GM12878 (cell line): ENCODE measurements at regions not wholly inside any gene's neighbourhood (a gene's known extent, or its start where the extent isn't known, plus 50 kb on each side); places are given as distances from the start of the nearest gene placed in this dataset.

Experiments used
- ATAC-seq: fragments of 200-7000 bp; cut with Tn5 transposase; 3 replicates; pipeline ENCODE4 v1.9.1; 2020; ENCODE audit warnings: mild to moderate bottlenecking, moderate library complexity
- BruUV-seq: library from RNA; stranded (reverse); fragments of 400-500 nt; replicated peaks from 2 replicates; lab custom pipeline; 2021; lab: Mats Ljungman, UMichigan
- CTCF ChIA-PET: fragments of 300-600 bp; sonication (Branson Sonifier 250); formaldehyde crosslinking; extraction: SDS; loops from one replicate; lab custom pipeline; 2021; ENCODE audit warnings: inconsistent platforms; lab: Yijun Ruan, JAX
- POLR2A ChIA-PET: fragments of 350-600 bp; formaldehyde crosslinking; extraction: SDS; loops from one replicate; lab custom pipeline; 2021; ENCODE audit warnings: inconsistent platforms; lab: Charles Lee
- RAD21 ChIA-PET: fragments of 300-600 bp; sonication (Branson Sonifier 250); formaldehyde crosslinking; loops from one replicate; lab custom pipeline; 2023; ENCODE audit warnings: antibody characterized with exemption; ENCODE audit not compliant: unreplicated experiment; lab: Charles Lee
- SMC1A ChIA-PET: fragments of 300-600 bp; sonication (Branson Sonifier 250); formaldehyde crosslinking; loops from one replicate; lab custom pipeline; 2023; ENCODE audit not compliant: unreplicated experiment, uncharacterized antibody; lab: Charles Lee
- DNase-seq: peaks from one replicate; pipeline ENCODE4 v3.0.0-alpha.2; 2011; ENCODE audit warnings: low read depth, low spot score
- FAIRE-seq: peaks from 3 replicates; lab custom pipeline; 2011; peaks lifted over from hg19 to GRCh38; lab: Jason Lieb, UNC
- H2AFZ ChIP-seq: 2 replicates; pipeline ENCODE4 v1.6.0; 2011; ENCODE audit warnings: low read depth, low read length, control low read depth; ENCODE audit not compliant: control insufficient read depth
- H3K27ac ChIP-seq: 2 replicates; pipeline ENCODE4 v1.5.1; 2011; ENCODE audit warnings: control low read depth; ENCODE audit not compliant: control insufficient read depth, insufficient read depth
- H3K27me3 ChIP-seq, 2 experiments: replicated peaks in 1 of 2; 2 replicates each; pipeline versions ENCODE4 v1.6.0 to v1.6.1; 2011; ENCODE audit warnings: low read length in 1 of 2; ENCODE audit not compliant: control insufficient read depth in 2 of 2, insufficient read depth in 2 of 2
- H3K36me3 ChIP-seq, 2 experiments: 2 replicates each; pipeline ENCODE4 v1.5.1; 2011; ENCODE audit warnings: low read length in 1 of 2; ENCODE audit not compliant: control insufficient read depth in 2 of 2, insufficient read depth in 2 of 2
- H3K4me1 ChIP-seq: 2 replicates; pipeline ENCODE4 v1.6.1; 2011; ENCODE audit warnings: mild to moderate bottlenecking, low read length, moderate library complexity, mixed read lengths; ENCODE audit not compliant: control insufficient read depth, insufficient read depth
- H3K4me2 ChIP-seq: 2 replicates; pipeline ENCODE4 v1.6.0; 2011; ENCODE audit warnings: control low read depth; ENCODE audit not compliant: control insufficient read depth, insufficient read depth
- H3K4me3 ChIP-seq: fragments of 200-600 bp; sonication (generic); 2 replicates; pipeline ENCODE4 v1.5.1; 2016
- H3K79me2 ChIP-seq: 2 replicates; pipeline ENCODE4 v1.6.0; 2011; ENCODE audit warnings: low read length; ENCODE audit not compliant: control insufficient read depth, insufficient read depth
- H3K9ac ChIP-seq: 2 replicates; pipeline ENCODE4 v1.8.0; 2011; ENCODE audit warnings: low read length, control low read depth, mixed read lengths; ENCODE audit not compliant: control insufficient read depth, insufficient read depth
- H3K9me3 ChIP-seq: replicated peaks from 3 replicates; pipeline ENCODE4 v1.5.1; 2011; ENCODE audit warnings: mild to moderate bottlenecking, low read length; ENCODE audit not compliant: control insufficient read depth, insufficient read depth
- H4K20me1 ChIP-seq: 2 replicates; pipeline ENCODE4 v1.6.0; 2011; ENCODE audit not compliant: control insufficient read depth, insufficient read depth
- CREB1 ChIP-seq: IDR thresholded peaks from 2 replicates; pipeline ENCODE4 v1.6.1; 2012; ENCODE audit warnings: low read depth, mild to moderate bottlenecking, inconsistent platforms
- DPF2 ChIP-seq: fragments of 450-650 bp; IDR thresholded peaks from 2 replicates; pipeline ENCODE4 v1.6.1; 2017; ENCODE audit warnings: mild to moderate bottlenecking
- PAX5 ChIP-seq: IDR thresholded peaks from 2 replicates; pipeline ENCODE4 v1.6.1; 2011; ENCODE audit warnings: low read depth, low read length, borderline replicate concordance
- POLR2AphosphoS5 ChIP-seq: IDR thresholded peaks from 2 replicates; pipeline ENCODE4 v1.6.1; 2011; ENCODE audit warnings: mild to moderate bottlenecking, low read length, inconsistent platforms
- RUNX3 ChIP-seq: IDR thresholded peaks from 2 replicates; pipeline ENCODE4 v1.6.1; 2012; ENCODE audit warnings: low read length, inconsistent platforms
- SUPT20H ChIP-seq: IDR thresholded peaks from 2 replicates; pipeline ENCODE4 v1.6.1; 2011; ENCODE audit warnings: low read depth, mild to moderate bottlenecking, low read length, moderate library complexity, borderline replicate concordance; ENCODE audit not compliant: control insufficient read depth
- WGBS: methylation state at CpG from one replicate; pipeline ENCODE4 v1.1.6; 2016; ENCODE audit warnings: low lambda C conversion rate; ENCODE audit not compliant: insufficient replicate concordance, insufficient coverage; ENCODE audit errors: missing lambda C conversion rate; 5-methylcytosine and 5-hydroxymethylcytosine counted together
- in situ Hi-C: fragments of 300-500 bp; cut with MboI; formaldehyde crosslinking; loops from 9 replicates; pipeline ENCODE4 v1.14.3; 2018; ENCODE audit warnings: mixed read lengths
- intact Hi-C: fragments of 100-400 bp; cut with micrococcal nuclease; formaldehyde crosslinking; loops from one replicate; pipeline ENCODE4 v1.14.2; 2022; ENCODE audit not compliant: unreplicated experiment
- TF ChIP-seq, protein P1 (sequence below): fragments of 450-650 bp; IDR thresholded peaks from 2 replicates; pipeline ENCODE4 v1.6.1; 2016; ENCODE audit warnings: mild to moderate bottlenecking
- TF ChIP-seq, protein P2 (sequence below): fragments of 450-650 bp; formaldehyde crosslinking; IDR thresholded peaks from 2 replicates; pipeline ENCODE4 v1.4.0; 2020; ENCODE audit warnings: mild to moderate bottlenecking, moderate library complexity

DNA sequence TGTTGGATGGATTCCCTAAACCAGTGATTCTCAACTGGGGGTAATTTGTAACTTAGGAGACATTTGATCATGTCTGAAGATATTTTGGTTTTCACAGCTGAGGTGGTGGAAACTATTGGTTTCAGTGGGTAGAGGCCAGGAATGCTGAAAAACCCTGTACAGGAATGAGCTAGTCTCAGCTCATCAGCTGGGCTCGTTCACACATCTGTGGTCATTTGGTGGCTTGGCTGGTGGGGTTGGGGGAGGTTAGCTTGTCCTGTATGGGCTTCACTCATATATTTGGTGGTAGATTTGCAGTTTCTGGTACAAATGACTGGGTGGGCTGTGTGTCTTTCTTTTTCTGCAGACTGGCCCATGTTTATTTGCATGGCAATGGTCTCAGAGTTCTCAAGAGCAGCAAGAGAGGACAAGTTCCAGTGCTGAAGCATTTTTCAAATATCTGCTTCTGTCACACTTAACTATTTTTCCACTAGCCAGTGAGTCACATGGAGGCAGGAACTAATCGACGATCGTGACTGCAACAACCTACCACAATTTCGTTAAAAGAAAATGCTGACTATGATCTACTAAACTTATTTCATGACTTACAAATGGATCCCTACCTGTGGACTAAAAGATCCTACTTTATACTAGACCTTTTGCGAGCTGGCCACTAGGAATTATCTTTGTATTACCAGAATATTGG, 321.7 kb upstream of the PLXNA2 start:
- ChIA-PET RAD21 (no interaction called here), SMC1A (no interaction called here), CTCF (no interaction called here), POLR2A (no interaction called here)
- no TSS peak for BruUV-seq
- H3K4me3 ChIP-seq: no peak overlapping the region
- no peaks in the 10 kb centered on the region; the same call in 2 of the 3 replicates for H3K9me3 ChIP-seq
- WGBS: 52% methylated on average over 6 of the region's 6 CpGs
- no peak for DNase-seq
- H3K4me2 ChIP-seq: no peak overlapping the region
- no peak for FAIRE-seq
- peaks cover 0 to 6% of the 10 kb centered on the region in 2 experiments; a peak in 3 of 4 replicates for H3K27me3 ChIP-seq
- no peaks in the 10 kb centered on the region for H4K20me1 ChIP-seq
- H3K4me1 ChIP-seq: no peaks in the 10 kb centered on the region
- no peak overlapping the region for H3K9ac ChIP-seq
- no peaks in the 10 kb centered on the region for H3K36me3 ChIP-seq
- no peaks in the 10 kb centered on the region for H3K79me2 ChIP-seq
- no peak overlapping the region for H2AFZ ChIP-seq
- in situ Hi-C loops (no loop called here), intact Hi-C loops (no loop called here)
- TF ChIP-seq, protein P1, sequence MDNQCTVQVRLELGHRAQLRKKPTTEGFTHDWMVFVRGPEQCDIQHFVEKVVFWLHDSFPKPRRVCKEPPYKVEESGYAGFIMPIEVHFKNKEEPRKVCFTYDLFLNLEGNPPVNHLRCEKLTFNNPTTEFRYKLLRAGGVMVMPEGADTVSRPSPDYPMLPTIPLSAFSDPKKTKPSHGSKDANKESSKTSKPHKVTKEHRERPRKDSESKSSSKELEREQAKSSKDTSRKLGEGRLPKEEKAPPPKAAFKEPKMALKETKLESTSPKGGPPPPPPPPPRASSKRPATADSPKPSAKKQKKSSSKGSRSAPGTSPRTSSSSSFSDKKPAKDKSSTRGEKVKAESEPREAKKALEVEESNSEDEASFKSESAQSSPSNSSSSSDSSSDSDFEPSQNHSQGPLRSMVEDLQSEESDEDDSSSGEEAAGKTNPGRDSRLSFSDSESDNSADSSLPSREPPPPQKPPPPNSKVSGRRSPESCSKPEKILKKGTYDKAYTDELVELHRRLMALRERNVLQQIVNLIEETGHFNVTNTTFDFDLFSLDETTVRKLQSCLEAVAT: no peak
- peak; percentile 12; the same call in 1 of the 2 replicates for TF ChIP-seq RUNX3
- TF ChIP-seq PAX5: no peak
- no peak overlapping the region for H3K27ac ChIP-seq
- no peak for ATAC-seq

DNA sequence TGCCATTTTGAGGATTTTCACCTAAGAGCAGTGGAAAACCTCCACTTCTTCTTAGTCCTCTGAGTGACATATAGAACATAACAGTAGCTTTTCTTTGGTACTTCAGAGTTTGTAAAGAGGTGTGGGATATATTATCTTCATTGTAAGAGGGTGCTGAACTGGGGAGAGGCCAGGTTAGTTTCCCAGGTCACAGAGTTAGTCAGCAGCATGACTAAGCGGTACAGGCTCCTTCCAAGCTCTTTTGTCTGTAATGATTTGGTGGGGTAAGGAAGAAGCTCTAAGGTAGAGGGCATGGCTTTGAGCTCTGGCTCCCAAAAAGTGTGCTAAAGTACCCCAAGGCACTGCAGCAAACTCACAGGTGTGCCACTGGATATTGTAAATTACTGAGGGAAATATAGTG, 325.0 kb upstream of the PLXNA2 start:
- H4K20me1 ChIP-seq: no peaks in the 10 kb centered on the region
- BruUV-seq: no TSS peak
- intact Hi-C loops: no loop called here
- no peaks in the 10 kb centered on the region for H3K36me3 ChIP-seq
- FAIRE-seq (no peak), ATAC-seq (no peak), DNase-seq (no peak)
- TF ChIP-seq DPF2 (no peak), SUPT20H (no peak), POLR2AphosphoS5 (no peak), CREB1 (no peak)
- TF ChIP-seq, protein P2, sequence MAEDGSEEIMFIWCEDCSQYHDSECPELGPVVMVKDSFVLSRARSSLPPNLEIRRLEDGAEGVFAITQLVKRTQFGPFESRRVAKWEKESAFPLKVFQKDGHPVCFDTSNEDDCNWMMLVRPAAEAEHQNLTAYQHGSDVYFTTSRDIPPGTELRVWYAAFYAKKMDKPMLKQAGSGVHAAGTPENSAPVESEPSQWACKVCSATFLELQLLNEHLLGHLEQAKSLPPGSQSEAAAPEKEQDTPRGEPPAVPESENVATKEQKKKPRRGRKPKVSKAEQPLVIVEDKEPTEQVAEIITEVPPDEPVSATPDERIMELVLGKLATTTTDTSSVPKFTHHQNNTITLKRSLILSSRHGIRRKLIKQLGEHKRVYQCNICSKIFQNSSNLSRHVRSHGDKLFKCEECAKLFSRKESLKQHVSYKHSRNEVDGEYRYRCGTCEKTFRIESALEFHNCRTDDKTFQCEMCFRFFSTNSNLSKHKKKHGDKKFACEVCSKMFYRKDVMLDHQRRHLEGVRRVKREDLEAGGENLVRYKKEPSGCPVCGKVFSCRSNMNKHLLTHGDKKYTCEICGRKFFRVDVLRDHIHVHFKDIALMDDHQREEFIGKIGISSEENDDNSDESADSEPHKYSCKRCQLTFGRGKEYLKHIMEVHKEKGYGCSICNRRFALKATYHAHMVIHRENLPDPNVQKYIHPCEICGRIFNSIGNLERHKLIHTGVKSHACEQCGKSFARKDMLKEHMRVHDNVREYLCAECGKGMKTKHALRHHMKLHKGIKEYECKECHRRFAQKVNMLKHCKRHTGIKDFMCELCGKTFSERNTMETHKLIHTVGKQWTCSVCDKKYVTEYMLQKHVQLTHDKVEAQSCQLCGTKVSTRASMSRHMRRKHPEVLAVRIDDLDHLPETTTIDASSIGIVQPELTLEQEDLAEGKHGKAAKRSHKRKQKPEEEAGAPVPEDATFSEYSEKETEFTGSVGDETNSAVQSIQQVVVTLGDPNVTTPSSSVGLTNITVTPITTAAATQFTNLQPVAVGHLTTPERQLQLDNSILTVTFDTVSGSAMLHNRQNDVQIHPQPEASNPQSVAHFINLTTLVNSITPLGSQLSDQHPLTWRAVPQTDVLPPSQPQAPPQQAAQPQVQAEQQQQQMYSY (CRISPR knock-in tag): no peak
- POLR2A ChIA-PET: no interaction called here
- no peaks in the 10 kb centered on the region for H3K9me3 ChIP-seq
- SMC1A ChIA-PET: no interaction called here
- in situ Hi-C loops: no loop called here
- H3K4me2 ChIP-seq: no peak overlapping the region
- H3K4me1 ChIP-seq: no peaks in the 10 kb centered on the region
- peaks cover 0 to 3% of the 10 kb centered on the region in 2 experiments; a peak in 2 of 4 replicates for H3K27me3 ChIP-seq
- no peak overlapping the region for H3K27ac ChIP-seq
- H3K4me3 ChIP-seq: no peak overlapping the region
- H3K79me2 ChIP-seq: no peaks in the 10 kb centered on the region
- RAD21 ChIA-PET: no interaction called here
- no peak overlapping the region for H3K9ac ChIP-seq
- 8% methylated on average over 1 of the region's 1 CpG for WGBS
- CTCF ChIA-PET: no interaction called here
- H2AFZ ChIP-seq: no peak overlapping the region
